CD4-positive, CD25-positive, alpha-beta regulatory T cell (primary cell): ENCODE measurements at regions not wholly inside any gene's neighbourhood (a gene's known extent, or its start where the extent isn't known, plus 50 kb on each side); places are given as distances from the start of the nearest gene placed in this dataset.

Source experiments
- ATAC-seq, 2 donors: fragments of 150-1000 bp; cut with Tn5 transposase; one replicate each; pipeline ENCODE4 v1.10.0; 2021; ENCODE audit warnings: low read depth in 2 of 2, moderate number of reproducible peaks in 2 of 2, moderate library complexity in 1 of 2
- DNase-seq, 3 donors: peaks; one replicate each; pipeline versions ENCODE4 v3.0.0 to v3.0.0-alpha.2; 2012 to 2022; ENCODE audit warnings: mixed read lengths in 1 of 3
- H3K27ac ChIP-seq: one replicate; pipeline ENCODE4 v1.7.0; 2013; ENCODE audit warnings: mild to moderate bottlenecking, low read length; ENCODE audit not compliant: insufficient read depth, poor library complexity, severe bottlenecking
- H3K27me3 ChIP-seq: one replicate; pipeline ENCODE4 v1.7.0; 2013; ENCODE audit warnings: low read length; ENCODE audit not compliant: control insufficient read depth, insufficient read depth
- H3K36me3 ChIP-seq: one replicate; pipeline ENCODE4 v1.7.0; 2013; ENCODE audit warnings: mild to moderate bottlenecking, low read length, moderate library complexity; ENCODE audit not compliant: control insufficient read depth, insufficient read depth
- H3K4me1 ChIP-seq: 2 replicates; pipeline ENCODE4 v1.7.0; 2013; ENCODE audit warnings: mild to moderate bottlenecking, low read length; ENCODE audit not compliant: insufficient read depth, control insufficient read depth, poor library complexity, severe bottlenecking
- H3K4me3 ChIP-seq: one replicate; pipeline ENCODE4 v1.7.0; 2013; ENCODE audit warnings: low read depth, mild to moderate bottlenecking, low read length, moderate library complexity
- H3K9me3 ChIP-seq, 2 experiments: 1 replicate in 1 of 2; 2 replicates in 1 of 2; pipeline ENCODE4 v1.7.0; 2013; ENCODE audit warnings: low read length in 2 of 2, mild to moderate bottlenecking in 1 of 2, moderate library complexity in 1 of 2; ENCODE audit not compliant: control insufficient read depth in 2 of 2
- H3K27ac Mint-ChIP-seq, 3 donors: one replicate each; pipeline ENCODE4 v1.8.0; 2020 to 2022; ENCODE audit warnings: mild to moderate bottlenecking in 3 of 3, mixed read lengths in 3 of 3, moderate library complexity in 2 of 3
- H3K27me3 Mint-ChIP-seq: one replicate; pipeline ENCODE4 v1.8.0; 2022; ENCODE audit warnings: mild to moderate bottlenecking, mixed read lengths
- H3K36me3 Mint-ChIP-seq: one replicate; pipeline ENCODE4 v1.8.0; 2020; ENCODE audit warnings: mixed read lengths
- H3K4me1 Mint-ChIP-seq, 4 donors: one replicate each; pipeline ENCODE4 v1.8.0; 2020 to 2022; ENCODE audit warnings: mixed read lengths in 4 of 4, mild to moderate bottlenecking in 1 of 4
- H3K4me3 Mint-ChIP-seq, 4 donors: one replicate each; pipeline ENCODE4 v1.8.0; 2020 to 2022; ENCODE audit warnings: mild to moderate bottlenecking in 4 of 4, mixed read lengths in 4 of 4, moderate library complexity in 3 of 4
- H3K9me3 Mint-ChIP-seq, 7 donors: one replicate each; pipeline ENCODE4 v1.8.0; 2020 to 2022; ENCODE audit warnings: mixed read lengths in 7 of 7, mild to moderate bottlenecking in 3 of 7, moderate library complexity in 2 of 7

- no peak overlapping the region for H3K27ac ChIP-seq
- no peak overlapping the region for H3K27ac Mint-ChIP-seq
- H3K4me3 Mint-ChIP-seq = no peak overlapping the region
- peaks cover 6% of the 10 kb centered on the region for H3K27me3 Mint-ChIP-seq
- H3K4me1 ChIP-seq = no peaks in the 10 kb centered on the region
- no peak overlapping the region for H3K4me3 ChIP-seq
- ATAC-seq = no peak
- H3K9me3 Mint-ChIP-seq = peaks cover 0 to 3% (median 0%) of the 10 kb centered on the region in 7 donors
- H3K27me3 ChIP-seq = no peaks in the 10 kb centered on the region
- no peaks in the 10 kb centered on the region for H3K36me3 Mint-ChIP-seq
- H3K4me1 Mint-ChIP-seq = no peaks in the 10 kb centered on the region
- DNase-seq = no peak
- no peaks in the 10 kb centered on the region for H3K36me3 ChIP-seq
- no peaks in the 10 kb centered on the region for H3K9me3 ChIP-seq
These were observed 260.4 kb upstream of the IRX4 start for GRCh38 chr5:2143088-2143487.

- H3K4me3 Mint-ChIP-seq = no peak overlapping the region
- DNase-seq (no peak), ATAC-seq (no peak)
- peaks cover 0 to 3% (median 0%) of the 10 kb centered on the region in 7 donors for H3K9me3 Mint-ChIP-seq
- H3K27me3 Mint-ChIP-seq = peaks cover under 1% of the 10 kb centered on the region
- Histone ChIP-seq H3K27me3 (no peaks in the 10 kb centered on the region), H3K9me3 (no peaks in the 10 kb centered on the region), H3K36me3 (no peaks in the 10 kb centered on the region), H3K27ac (no peak overlapping the region), H3K4me3 (no peak overlapping the region), H3K4me1 (no peaks in the 10 kb centered on the region)
- H3K4me1 Mint-ChIP-seq = no peaks in the 10 kb centered on the region
- H3K36me3 Mint-ChIP-seq = no peaks in the 10 kb centered on the region
- no peak overlapping the region for H3K27ac Mint-ChIP-seq
These were observed 259.8 kb upstream of the IRX4 start for GRCh38 chr5:2142456-2142954.

GRCh38 chr5:2141254-2142000 lies 258.7 kb upstream of the IRX4 start:
- Mint-ChIP-seq H3K4me1 (no peaks in the 10 kb centered on the region), H3K27ac (no peak overlapping the region), H3K36me3 (no peaks in the 10 kb centered on the region), H3K9me3 (peaks cover 0 to 3% (median 0%) of the 10 kb centered on the region in 7 donors), H3K4me3 (no peak overlapping the region), H3K27me3 (no peaks in the 10 kb centered on the region)
- H3K27me3 ChIP-seq = no peaks in the 10 kb centered on the region
- no peak for ATAC-seq
- no peak overlapping the region for H3K4me3 ChIP-seq
- no peaks in the 10 kb centered on the region for H3K4me1 ChIP-seq
- H3K27ac ChIP-seq = no peak overlapping the region
- no peaks in the 10 kb centered on the region for H3K9me3 ChIP-seq
- DNase-seq = no peak
- no peaks in the 10 kb centered on the region for H3K36me3 ChIP-seq

- H3K36me3 ChIP-seq = no peaks in the 10 kb centered on the region
- no peaks in the 10 kb centered on the region for H3K27me3 Mint-ChIP-seq
- H3K27ac ChIP-seq = no peak overlapping the region
- no peaks in the 10 kb centered on the region for H3K4me1 Mint-ChIP-seq
- H3K9me3 ChIP-seq = no peaks in the 10 kb centered on the region
- H3K36me3 Mint-ChIP-seq = no peaks in the 10 kb centered on the region
- ATAC-seq (no peak), DNase-seq (no peak)
- no peaks in the 10 kb centered on the region for H3K27me3 ChIP-seq
- no peak overlapping the region for H3K4me3 ChIP-seq
- H3K9me3 Mint-ChIP-seq = peaks cover 0 to 3% (median 0%) of the 10 kb centered on the region in 7 donors
- H3K27ac Mint-ChIP-seq = no peak overlapping the region
- no peaks in the 10 kb centered on the region for H3K4me1 ChIP-seq
- no peak overlapping the region for H3K4me3 Mint-ChIP-seq
These were observed 257.9 kb upstream of the IRX4 start for GRCh38 chr5:2140501-2141175.

GRCh38 chr5:2139478-2139877 lies 256.8 kb upstream of the IRX4 start:
- H3K4me1 Mint-ChIP-seq = no peaks in the 10 kb centered on the region
- DNase-seq (no peak), ATAC-seq (no peak)
- Histone ChIP-seq H3K36me3 (no peaks in the 10 kb centered on the region), H3K27me3 (no peaks in the 10 kb centered on the region), H3K9me3 (no peaks in the 10 kb centered on the region), H3K27ac (no peak overlapping the region), H3K4me3 (no peak overlapping the region), H3K4me1 (no peaks in the 10 kb centered on the region)
- no peak overlapping the region for H3K27ac Mint-ChIP-seq
- H3K4me3 Mint-ChIP-seq = no peak overlapping the region
- no peaks in the 10 kb centered on the region for H3K36me3 Mint-ChIP-seq
- H3K27me3 Mint-ChIP-seq = no peaks in the 10 kb centered on the region
- H3K9me3 Mint-ChIP-seq = peaks cover 0 to 3% (median 0%) of the 10 kb centered on the region in 7 donors

GRCh38 chr5:2138896-2139295 lies 256.2 kb upstream of the IRX4 start:
- no peaks in the 10 kb centered on the region for H3K4me1 Mint-ChIP-seq
- peaks cover 0 to 3% (median 0%) of the 10 kb centered on the region in 7 donors for H3K9me3 Mint-ChIP-seq
- H3K27me3 Mint-ChIP-seq = no peaks in the 10 kb centered on the region
- H3K27ac Mint-ChIP-seq = no peak overlapping the region
- ATAC-seq = no peak
- no peak overlapping the region for H3K4me3 Mint-ChIP-seq
- Histone ChIP-seq H3K9me3 (no peaks in the 10 kb centered on the region), H3K27me3 (no peaks in the 10 kb centered on the region), H3K36me3 (no peaks in the 10 kb centered on the region), H3K4me3 (no peak overlapping the region), H3K4me1 (no peaks in the 10 kb centered on the region), H3K27ac (no peak overlapping the region)
- DNase-seq = no peak
- no peaks in the 10 kb centered on the region for H3K36me3 Mint-ChIP-seq

- DNase-seq (no peak), ATAC-seq (no peak)
- no peaks in the 10 kb centered on the region for H3K27me3 ChIP-seq
- H3K27ac ChIP-seq = no peak overlapping the region
- H3K9me3 Mint-ChIP-seq = peaks cover 0 to 3% (median 0%) of the 10 kb centered on the region in 7 donors
- H3K27ac Mint-ChIP-seq = no peak overlapping the region
- no peak overlapping the region for H3K4me3 ChIP-seq
- no peaks in the 10 kb centered on the region for H3K36me3 Mint-ChIP-seq
- no peak overlapping the region for H3K4me3 Mint-ChIP-seq
- H3K9me3 ChIP-seq = no peaks in the 10 kb centered on the region
- H3K36me3 ChIP-seq = no peaks in the 10 kb centered on the region
- H3K4me1 ChIP-seq = no peaks in the 10 kb centered on the region
- no peaks in the 10 kb centered on the region for H3K27me3 Mint-ChIP-seq
- H3K4me1 Mint-ChIP-seq = peaks cover 0 to 2% (median 0%) of the 10 kb centered on the region in 4 donors
These were observed 254.8 kb upstream of the IRX4 start for GRCh38 chr5:2137444-2138050.
